OCI-LY7 (cell line): ENCODE measurements at regions not wholly inside any gene's neighbourhood (a gene's known extent, or its start where the extent isn't known, plus 50 kb on each side); places are given as distances from the start of the nearest gene placed in this dataset.
A peak's percentile ranks its signal among the peaks of the same experiment; 100 is the strongest.

Experiments used
- BruUV-seq: library from RNA; stranded (reverse); fragments of 400-500 nt; replicated peaks from 2 replicates; lab custom pipeline; 2021; lab: Mats Ljungman, UMichigan
- CTCF ChIA-PET: fragments of 300-600 bp; sonication (Branson Sonifier 250); formaldehyde crosslinking; loops from one replicate; lab custom pipeline; 2022; ENCODE audit warnings: antibody characterized with exemption; ENCODE audit not compliant: unreplicated experiment; lab: Charles Lee
- POLR2A ChIA-PET: fragments of 300-600 bp; sonication (Branson Sonifier 250); formaldehyde crosslinking; loops from one replicate; lab custom pipeline; 2022; ENCODE audit warnings: antibody characterized with exemption; lab: Charles Lee
- DNase-seq: peaks from one replicate; pipeline ENCODE4 v3.0.0-alpha.2; 2015; ENCODE audit warnings: low spot score
- H2AFZ ChIP-seq: fragments of 200-600 bp; sonication (generic), shearing (Covaris generic); 2 replicates; pipeline ENCODE4 v1.6.1; 2014; ENCODE audit warnings: mild to moderate bottlenecking, antibody characterized with exemption, low read length, moderate library complexity
- H3K27ac ChIP-seq: fragments of 200-600 bp; sonication (generic); 2 replicates; pipeline ENCODE4 v1.5.1; 2014; ENCODE audit warnings: mixed run types, low read depth, mild to moderate bottlenecking, moderate library complexity, low read length, inconsistent platforms; ENCODE audit not compliant: poor library complexity, severe bottlenecking
- H3K36me3 ChIP-seq: fragments of 200-600 bp; sonication (generic); 2 replicates; pipeline ENCODE4 v1.6.1; 2014; ENCODE audit warnings: mild to moderate bottlenecking, antibody characterized with exemption, low read length, moderate library complexity, mixed read lengths; ENCODE audit not compliant: insufficient read depth
- H3K4me1 ChIP-seq: fragments of 200-600 bp; sonication (generic); 2 replicates; pipeline ENCODE4 v1.5.1; 2014; ENCODE audit warnings: mild to moderate bottlenecking, low read length; ENCODE audit not compliant: insufficient read depth, poor library complexity, severe bottlenecking
- H3K4me2 ChIP-seq: fragments of 200-600 bp; sonication (generic); 2 replicates; pipeline ENCODE4 v1.6.1; 2014; ENCODE audit warnings: mild to moderate bottlenecking, low read length
- H3K4me3 ChIP-seq: fragments of 200-600 bp; sonication (generic); 2 replicates; pipeline ENCODE4 v1.5.1; 2014; ENCODE audit warnings: mild to moderate bottlenecking, low read depth, low read length; ENCODE audit not compliant: poor library complexity, severe bottlenecking
- H3K79me2 ChIP-seq: fragments of 200-600 bp; sonication (generic); 2 replicates; pipeline ENCODE4 v1.6.1; 2016; ENCODE audit warnings: low read depth, mild to moderate bottlenecking, low read length, moderate library complexity, mixed read lengths; ENCODE audit not compliant: insufficient read depth
- H3K9me2 ChIP-seq: fragments of 200-600 bp; sonication (generic); 2 replicates; pipeline ENCODE4 v1.6.1; 2016; ENCODE audit warnings: mild to moderate bottlenecking, low read length, mixed read lengths; ENCODE audit not compliant: insufficient read depth
- H3K9me3 ChIP-seq: fragments of 200-600 bp; sonication (generic); 2 replicates; pipeline ENCODE4 v1.6.1; 2014; ENCODE audit warnings: mild to moderate bottlenecking, mixed run types, low read length, mixed read lengths
- H4K20me1 ChIP-seq: fragments of 200-600 bp; sonication (generic); 2 replicates; pipeline ENCODE4 v1.6.1; 2014; ENCODE audit warnings: mild to moderate bottlenecking, antibody characterized with exemption, low read length, moderate library complexity, mixed read lengths; ENCODE audit not compliant: insufficient read depth
- CTCF ChIP-seq: fragments of 200-600 bp; sonication (generic); conservative IDR thresholded peaks from 2 replicates; pipeline ENCODE4 v1.5.1; 2014; ENCODE audit warnings: mild to moderate bottlenecking, antibody characterized with exemption, low read length, moderate library complexity, mixed read lengths
- EZH2phosphoT487 ChIP-seq: fragments of 200-600 bp; sonication (generic); IDR thresholded peaks from 2 replicates; pipeline ENCODE4 v1.6.1; 2018; ENCODE audit warnings: low read depth, borderline replicate concordance, mild to moderate bottlenecking, mixed run types, antibody characterized with exemption, low read length, moderate library complexity, mixed read lengths
- intact Hi-C: fragments of 100-400 bp; cut with micrococcal nuclease; formaldehyde crosslinking; loops from one replicate; pipeline ENCODE4 v1.10.0; 2022; ENCODE audit not compliant: unreplicated experiment

- CTCF ChIA-PET = no interaction called here
- Histone ChIP-seq H4K20me1 (no peaks in the 10 kb centered on the region), H3K79me2 (no peaks in the 10 kb centered on the region), H3K9me3 (no peaks in the 10 kb centered on the region), H3K36me3 (no peaks in the 10 kb centered on the region), H3K27ac (no peak overlapping the region), H3K4me3 (no peak overlapping the region), H3K9me2 (no peaks in the 10 kb centered on the region), H3K4me1 (peaks cover 19% of the 10 kb centered on the region), H3K4me2 (no peak overlapping the region), H2AFZ (no peak overlapping the region)
- no peak for DNase-seq
- POLR2A ChIA-PET = no interaction called here
- TF ChIP-seq CTCF (no peak), EZH2phosphoT487 (no peak)
- no TSS peak for BruUV-seq
- intact Hi-C loops = no loop called here
These were observed 65.4 kb upstream of the MAFB start for GRCh38 chr20:40754339-40754943.

- DNase-seq = peak; percentile 43
- H3K4me3 ChIP-seq = no peak overlapping the region
- H3K9me3 ChIP-seq = no peaks in the 10 kb centered on the region
- CTCF ChIA-PET = interaction anchor here (1.2 kb wide), 1 partner anchor 13 kb away, joined by 3 read pairs; no protein-coding TSS in a partner anchor
- peaks cover 35% of the 10 kb centered on the region for H3K4me1 ChIP-seq
- no peaks in the 10 kb centered on the region for H3K79me2 ChIP-seq
- no peaks in the 10 kb centered on the region for H4K20me1 ChIP-seq
- H3K27ac ChIP-seq = no peak overlapping the region
- no peaks in the 10 kb centered on the region for H3K36me3 ChIP-seq
- H2AFZ ChIP-seq = peak overlapping the region; percentile 72; the same call in 1 of the 2 replicates
- no peaks in the 10 kb centered on the region for H3K9me2 ChIP-seq
- POLR2A ChIA-PET = interaction anchor here (0.8 to 1.3 kb wide), 4 partner anchors 8 to 13 kb away, joined by 3 to 7 read pairs (median 3); no protein-coding TSS in a partner anchor
- BruUV-seq = no TSS peak
- intact Hi-C loops = no loop called here
- TF ChIP-seq CTCF = peak; percentile 18; the same call in 1 of the 2 replicates
- TF ChIP-seq EZH2phosphoT487 = no peak
- H3K4me2 ChIP-seq = peak overlapping the region; percentile 52
These were observed 68.1 kb upstream of the MAFB start for GRCh38 chr20:40757087-40757486.

GRCh38 chr20:40758790-40759189, 69.8 kb upstream of the MAFB start:
- H2AFZ ChIP-seq = no peak overlapping the region
- H3K4me3 ChIP-seq = no peak overlapping the region
- no peak overlapping the region for H3K27ac ChIP-seq
- H3K9me2 ChIP-seq = no peaks in the 10 kb centered on the region
- no peaks in the 10 kb centered on the region for H3K9me3 ChIP-seq
- intact Hi-C loops = no loop called here
- no peaks in the 10 kb centered on the region for H3K36me3 ChIP-seq
- no TSS peak for BruUV-seq
- ChIA-PET CTCF (no interaction called here), POLR2A (interaction anchor here (0.6 to 1.3 kb wide), 3 partner anchors 9 to 326 kb away, joined by 3 to 4 read pairs (median 3); no protein-coding TSS in a partner anchor)
- H3K4me1 ChIP-seq = peaks cover 41% of the 10 kb centered on the region
- no peaks in the 10 kb centered on the region for H3K79me2 ChIP-seq
- H4K20me1 ChIP-seq = no peaks in the 10 kb centered on the region
- H3K4me2 ChIP-seq = no peak overlapping the region
- TF ChIP-seq CTCF = no peak
- TF ChIP-seq EZH2phosphoT487 = no peak
- DNase-seq = no peak
